ENCODE measurements at regions not wholly inside any gene's neighbourhood (a gene's known extent, or its start where the extent isn't known, plus 50 kb on each side); places are given as distances from the start of the nearest gene placed in this dataset.

DNA sequence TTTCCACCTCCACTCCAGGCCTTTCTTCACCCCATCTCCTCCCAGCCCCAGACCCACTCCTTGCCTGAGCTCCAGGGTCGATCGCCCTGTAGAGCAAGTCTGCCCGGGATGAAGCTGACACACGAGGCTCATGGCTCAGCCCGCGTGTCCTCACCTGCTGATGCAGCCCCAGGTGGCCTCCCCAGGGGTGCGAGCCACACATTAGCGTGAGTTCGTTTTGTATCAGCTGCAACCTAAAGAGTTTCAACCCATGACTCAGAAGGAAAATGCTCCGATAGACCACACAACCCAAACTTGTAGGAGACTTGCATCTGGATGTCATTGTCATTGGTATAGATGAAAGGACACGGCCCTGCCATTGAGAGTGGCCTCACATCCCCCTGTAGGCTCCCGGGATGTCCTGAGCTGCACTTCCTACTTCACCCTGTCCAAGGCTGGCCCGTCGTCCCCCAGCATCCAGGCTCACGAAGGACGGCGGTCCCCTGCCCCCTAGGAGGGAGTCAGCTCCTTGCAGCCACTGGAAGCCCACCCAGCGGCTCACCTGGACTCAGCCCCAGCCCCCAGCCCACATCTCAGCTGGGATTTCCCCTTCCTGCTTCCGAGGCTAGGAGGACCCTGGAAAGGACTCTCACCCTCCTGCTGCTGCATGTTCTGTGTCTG lies 97.7 kb downstream of the HTR5A start:
- Mint-ChIP-seq H3K4me1 (ENCODE audit: low read depth) (peaks cover 2% of the 10 kb centered on the region), H3K9me3 (no peaks in the 10 kb centered on the region), H3K36me3 (ENCODE audit: low read depth) (no peaks in the 10 kb centered on the region), H3K27ac (no peak overlapping the region), H3K27me3 (ENCODE audit: low read depth) (no peaks in the 10 kb centered on the region), H3K4me3 (no peak overlapping the region)

GRCh38 chr7:155168597-155169480 lies 98.7 kb downstream of the HTR5A start:
- peaks cover 2% of the 10 kb centered on the region for H3K4me1 Mint-ChIP-seq (ENCODE audit: low read depth)
- no peak overlapping the region for H3K4me3 Mint-ChIP-seq
- H3K36me3 Mint-ChIP-seq (ENCODE audit: low read depth): no peaks in the 10 kb centered on the region
- H3K9me3 Mint-ChIP-seq: no peaks in the 10 kb centered on the region
- H3K27ac Mint-ChIP-seq: no peak overlapping the region
- H3K27me3 Mint-ChIP-seq (ENCODE audit: low read depth): no peaks in the 10 kb centered on the region

DNA sequence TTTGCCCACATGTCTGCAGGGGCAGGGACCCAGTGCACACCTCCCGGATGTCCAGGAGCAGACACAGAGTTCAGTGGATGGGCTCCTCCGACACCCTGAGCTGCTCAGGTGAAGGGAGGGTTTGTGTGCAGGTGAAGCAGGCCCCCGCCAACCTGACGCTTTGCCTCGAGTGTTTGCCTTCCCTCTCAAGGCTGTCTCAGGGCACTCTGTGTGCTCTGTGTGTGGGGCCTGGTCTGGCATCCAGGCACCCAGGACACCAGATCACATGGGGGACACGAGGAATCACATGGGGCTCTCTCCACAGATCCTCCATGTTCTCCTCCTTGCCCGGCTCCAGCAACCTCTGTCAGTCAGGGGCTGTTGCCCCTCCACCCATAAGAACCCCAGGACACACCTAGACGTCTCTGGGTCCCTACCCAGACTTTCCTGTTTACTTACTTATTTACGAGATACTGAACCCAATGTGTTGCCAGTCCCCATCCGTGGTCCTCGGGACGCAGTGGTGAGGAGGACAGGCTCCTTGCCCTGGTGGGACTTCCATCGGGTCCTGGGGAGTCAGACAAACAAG lies 99.5 kb downstream of the HTR5A start:
- Mint-ChIP-seq H3K4me1 (ENCODE audit: low read depth) (peaks cover 2% of the 10 kb centered on the region), H3K27me3 (ENCODE audit: low read depth) (no peaks in the 10 kb centered on the region)

GRCh38 chr7:155170331-155170730 lies 100.2 kb downstream of the HTR5A start:
- H3K4me1 Mint-ChIP-seq (ENCODE audit: low read depth): peaks cover 2% of the 10 kb centered on the region
- H3K4me3 Mint-ChIP-seq: no peak overlapping the region
- H3K27me3 Mint-ChIP-seq (ENCODE audit: low read depth): no peaks in the 10 kb centered on the region
- H3K9me3 Mint-ChIP-seq: no peaks in the 10 kb centered on the region
- H3K36me3 Mint-ChIP-seq (ENCODE audit: low read depth): no peaks in the 10 kb centered on the region
- no peak overlapping the region for H3K27ac Mint-ChIP-seq

More for the DNA sequence above, 99.5 kb downstream of the HTR5A start:
- Mint-ChIP-seq H3K27ac (no peak overlapping the region), H3K4me3 (no peak overlapping the region), H3K36me3 (ENCODE audit: low read depth) (no peaks in the 10 kb centered on the region), H3K9me3 (no peaks in the 10 kb centered on the region)

DNA sequence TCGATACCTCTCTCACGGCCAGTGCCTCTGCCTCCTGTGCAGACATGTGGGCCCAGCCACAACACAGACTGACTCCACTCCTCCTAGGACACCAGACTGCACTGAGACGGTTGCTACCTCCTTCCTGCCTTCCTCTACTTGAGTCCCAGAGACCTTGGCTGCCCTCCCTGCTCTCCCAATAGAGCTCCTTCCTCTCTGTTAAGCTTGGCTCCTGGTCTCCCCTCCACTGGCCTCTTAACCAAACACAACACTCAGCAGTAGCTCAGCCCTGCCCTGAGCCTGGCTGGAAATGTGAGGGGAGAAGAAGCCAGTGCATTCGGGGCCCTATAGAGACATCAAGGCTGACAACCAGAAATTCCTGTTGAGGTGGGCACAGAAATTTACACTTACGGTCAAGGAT lies 102.0 kb downstream of the HTR5A start:
- Mint-ChIP-seq H3K4me3 (no peak overlapping the region), H3K4me1 (ENCODE audit: low read depth) (no peaks in the 10 kb centered on the region), H3K36me3 (ENCODE audit: low read depth) (no peaks in the 10 kb centered on the region), H3K27me3 (ENCODE audit: low read depth) (peaks cover 14% of the 10 kb centered on the region), H3K27ac (no peak overlapping the region), H3K9me3 (no peaks in the 10 kb centered on the region)

GRCh38 chr7:155173905-155174304 lies 103.8 kb downstream of the HTR5A start:
- no peak overlapping the region for H3K27ac Mint-ChIP-seq
- no peak overlapping the region for H3K4me3 Mint-ChIP-seq
- no peaks in the 10 kb centered on the region for H3K36me3 Mint-ChIP-seq (ENCODE audit: low read depth)
- no peaks in the 10 kb centered on the region for H3K9me3 Mint-ChIP-seq
- H3K4me1 Mint-ChIP-seq (ENCODE audit: low read depth): no peaks in the 10 kb centered on the region
- H3K27me3 Mint-ChIP-seq (ENCODE audit: low read depth): peaks cover 14% of the 10 kb centered on the region

GRCh38 chr7:155178096-155178495 lies 108.0 kb downstream of the HTR5A start:
- Mint-ChIP-seq H3K4me3 (no peak overlapping the region), H3K27me3 (ENCODE audit: low read depth) (peaks cover 14% of the 10 kb centered on the region), H3K27ac (no peak overlapping the region), H3K9me3 (peaks cover 3% of the 10 kb centered on the region), H3K36me3 (ENCODE audit: low read depth) (no peaks in the 10 kb centered on the region), H3K4me1 (ENCODE audit: low read depth) (no peaks in the 10 kb centered on the region)

GRCh38 chr7:155181768-155182167 lies 111.6 kb downstream of the HTR5A start:
- Mint-ChIP-seq H3K27ac (no peak overlapping the region), H3K4me1 (ENCODE audit: low read depth) (no peaks in the 10 kb centered on the region), H3K27me3 (ENCODE audit: low read depth) (peaks cover under 1% of the 10 kb centered on the region)

DNA sequence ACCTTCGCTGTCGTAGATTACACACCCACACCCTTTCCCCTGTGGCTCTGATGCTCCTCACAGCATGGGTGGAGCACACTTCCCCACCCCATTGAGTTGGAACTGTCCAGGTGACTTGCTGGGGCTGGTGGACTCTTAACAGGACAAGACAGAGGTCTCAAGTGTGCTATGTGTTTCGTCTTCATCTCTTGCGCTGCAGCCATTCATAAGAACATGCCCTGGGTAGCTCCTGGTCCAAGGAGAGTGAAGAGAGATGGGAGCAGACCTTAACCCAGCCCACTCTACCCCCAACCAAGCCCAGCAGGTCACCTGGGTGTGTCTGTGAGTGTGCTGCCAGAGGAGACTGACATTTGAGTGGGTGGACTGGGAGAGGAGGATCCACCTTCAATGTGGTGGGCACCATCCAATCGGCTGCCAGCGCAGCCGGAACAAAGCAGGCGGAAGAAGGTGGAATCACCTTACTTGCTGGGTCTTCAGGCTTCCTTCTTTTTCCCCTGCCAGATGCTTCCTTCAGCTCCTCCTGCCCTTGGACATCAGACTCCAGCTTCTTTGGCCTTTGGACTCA lies 112.4 kb downstream of the HTR5A start:
- Mint-ChIP-seq H3K27me3 (ENCODE audit: low read depth) (no peaks in the 10 kb centered on the region), H3K36me3 (ENCODE audit: low read depth) (peaks cover 4% of the 10 kb centered on the region), H3K27ac (no peak overlapping the region), H3K4me3 (no peak overlapping the region), H3K4me1 (ENCODE audit: low read depth) (no peaks in the 10 kb centered on the region), H3K9me3 (peaks cover 37% of the 10 kb centered on the region)

More at GRCh38 chr7:155181768-155182167, 111.6 kb downstream of the HTR5A start:
- Mint-ChIP-seq H3K4me3 (no peak overlapping the region), H3K9me3 (peaks cover 34% of the 10 kb centered on the region), H3K36me3 (ENCODE audit: low read depth) (peaks cover 4% of the 10 kb centered on the region)

DNA sequence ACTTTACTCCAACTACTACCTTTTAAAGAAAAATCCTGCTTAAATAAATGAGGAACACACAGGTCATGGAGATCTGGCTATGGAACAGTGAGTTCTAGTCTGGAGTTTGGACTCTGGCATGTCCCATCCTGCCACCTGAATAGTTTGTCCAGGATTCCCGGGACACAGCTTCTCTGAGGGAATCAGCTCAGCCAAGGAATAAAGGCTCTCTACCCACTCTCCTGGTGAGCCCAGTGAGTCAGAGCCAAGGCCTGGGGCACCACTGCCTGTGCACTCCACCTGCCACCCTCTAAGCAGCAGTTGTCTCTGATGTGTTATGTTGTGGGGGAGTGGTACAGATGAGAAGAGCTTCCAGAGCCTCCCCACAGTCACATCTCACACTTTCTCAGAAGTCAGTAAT lies 113.5 kb downstream of the HTR5A start:
- Mint-ChIP-seq H3K27ac (no peak overlapping the region), H3K36me3 (ENCODE audit: low read depth) (peaks cover 4% of the 10 kb centered on the region), H3K4me1 (ENCODE audit: low read depth) (peaks cover 3% of the 10 kb centered on the region), H3K9me3 (peaks cover 37% of the 10 kb centered on the region), H3K4me3 (no peak overlapping the region), H3K27me3 (ENCODE audit: low read depth) (no peaks in the 10 kb centered on the region)

GRCh38 chr7:155184923-155185322 lies 112.8 kb upstream of the INSIG1 start:
- H3K4me1 Mint-ChIP-seq (ENCODE audit: low read depth): peaks cover 4% of the 10 kb centered on the region
- H3K27me3 Mint-ChIP-seq (ENCODE audit: low read depth): no peaks in the 10 kb centered on the region
- H3K4me3 Mint-ChIP-seq: no peak overlapping the region
- peaks cover 4% of the 10 kb centered on the region for H3K36me3 Mint-ChIP-seq (ENCODE audit: low read depth)
- H3K27ac Mint-ChIP-seq: no peak overlapping the region
- H3K9me3 Mint-ChIP-seq: peaks cover 37% of the 10 kb centered on the region

DNA sequence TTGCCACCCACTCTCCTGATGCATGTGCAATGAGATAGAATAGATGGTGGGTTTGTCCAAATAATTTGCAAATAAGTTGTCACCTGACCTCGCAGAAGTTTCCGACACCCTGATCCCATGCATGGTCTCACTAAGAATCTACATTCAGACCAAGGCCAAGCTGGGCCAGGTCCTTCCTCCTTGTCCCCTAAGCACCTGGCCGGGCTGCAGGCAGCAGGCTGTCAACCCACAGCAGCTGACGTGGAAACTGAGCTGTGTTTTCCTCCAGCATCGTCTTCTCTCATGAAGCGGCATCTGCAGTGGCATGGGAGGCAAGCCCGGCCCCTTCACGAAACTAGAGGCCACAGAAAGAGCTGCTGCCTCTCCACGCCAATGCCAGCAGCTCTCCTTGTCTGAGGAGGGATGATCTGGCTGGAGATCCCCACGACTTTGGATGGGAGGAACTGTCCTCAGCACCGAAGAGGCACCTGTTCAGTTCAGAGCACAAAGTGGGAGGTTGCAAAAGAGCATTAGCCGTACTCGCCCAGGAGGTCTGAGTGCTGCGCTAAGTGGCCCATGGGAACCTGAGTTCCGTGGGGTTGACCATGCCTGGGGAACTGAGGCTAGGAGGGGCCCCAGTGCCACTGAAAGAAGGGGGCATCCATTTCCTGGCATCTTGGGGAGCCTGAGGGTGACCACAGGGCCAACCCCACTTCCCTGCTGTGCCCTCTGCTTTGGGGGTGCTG lies 110.5 kb upstream of the INSIG1 start:
- Mint-ChIP-seq H3K36me3 (ENCODE audit: low read depth) (peaks cover 4% of the 10 kb centered on the region), H3K4me1 (ENCODE audit: low read depth) (peaks cover 8% of the 10 kb centered on the region), H3K27ac (no peak overlapping the region), H3K9me3 (peaks cover 37% of the 10 kb centered on the region), H3K4me3 (no peak overlapping the region), H3K27me3 (ENCODE audit: low read depth) (peaks cover 9% of the 10 kb centered on the region)

- H3K27me3 Mint-ChIP-seq (ENCODE audit: low read depth): peaks cover 15% of the 10 kb centered on the region
- H3K36me3 Mint-ChIP-seq (ENCODE audit: low read depth): peaks cover 4% of the 10 kb centered on the region
- H3K9me3 Mint-ChIP-seq: peaks cover 32% of the 10 kb centered on the region
- H3K4me1 Mint-ChIP-seq (ENCODE audit: low read depth): peaks cover 8% of the 10 kb centered on the region
- H3K4me3 Mint-ChIP-seq: no peak overlapping the region
- no peak overlapping the region for H3K27ac Mint-ChIP-seq
Measured at GRCh38 chr7:155188357-155188756, 109.3 kb upstream of the INSIG1 start.

Measured in T-helper 1 cell treated with Interleukin-12 subunit alpha and Interleukin-12 subunit beta and Interleukin-4 antibody, amounts not matched to agents 30 μg/mL and 1 μg/mL, for 36 hours (primary cell).